Activated T-cell treated with anti-CD3 and anti-CD28 coated beads, Interleukin-2, amount 50 U/mL, for 72 hours (primary cell): ENCODE measurements at regions not wholly inside any gene's neighbourhood (a gene's known extent, or its start where the extent isn't known, plus 50 kb on each side); places are given as distances from the start of the nearest gene placed in this dataset.

ENCODE experiments used
- ATAC-seq, 2 donors: fragments of 150-1000 bp; cut with Tn5 transposase; replicated peaks in 1 of 2; 2 replicates each; pipeline ENCODE4 v1.10.0; 2021; ENCODE audit warnings: moderate library complexity in 2 of 2, mild to moderate bottlenecking in 1 of 2
- DNase-seq, 2 donors: peaks; one replicate each; pipeline ENCODE4 v3.0.0; 2021 to 2022; ENCODE audit warnings: mixed read lengths in 1 of 2
- H3K27ac Mint-ChIP-seq: one replicate; pipeline ENCODE4 v1.8.0; 2022; ENCODE audit warnings: mild to moderate bottlenecking, moderate library complexity, mixed read lengths
- H3K27me3 Mint-ChIP-seq: one replicate; pipeline ENCODE4 v1.8.0; 2022; ENCODE audit warnings: low read depth, mixed read lengths
- H3K36me3 Mint-ChIP-seq, 2 donors: one replicate each; pipeline ENCODE4 v1.8.0; 2022; ENCODE audit warnings: mixed read lengths in 2 of 2, mild to moderate bottlenecking in 1 of 2; ENCODE audit not compliant: insufficient read depth in 2 of 2
- H3K4me1 Mint-ChIP-seq: one replicate; pipeline ENCODE4 v1.8.0; 2022; ENCODE audit warnings: low read depth, mixed read lengths
- H3K4me3 Mint-ChIP-seq, 2 donors: one replicate each; pipeline ENCODE4 v1.8.0; 2022; ENCODE audit warnings: mild to moderate bottlenecking in 2 of 2, mixed read lengths in 2 of 2, moderate library complexity in 2 of 2
- H3K9me3 Mint-ChIP-seq, 2 donors: one replicate each; pipeline ENCODE4 v1.8.0; 2022; ENCODE audit warnings: mixed read lengths in 2 of 2

GRCh38 chr6:8678466-8678865 lies 243.1 kb upstream of the SLC35B3 start:
- H3K27me3 Mint-ChIP-seq, result no peaks in the 10 kb centered on the region
- peaks cover 2 to 10% of the 10 kb centered on the region in 2 donors for H3K9me3 Mint-ChIP-seq
- no peaks in the 10 kb centered on the region for H3K4me1 Mint-ChIP-seq
- no peak overlapping the region for H3K27ac Mint-ChIP-seq
- no peak overlapping the region for H3K4me3 Mint-ChIP-seq
- no peak for ATAC-seq
- no peaks in the 10 kb centered on the region for H3K36me3 Mint-ChIP-seq
- DNase-seq, result no peak

- Mint-ChIP-seq H3K9me3 (peaks cover 4 to 7% of the 10 kb centered on the region in 2 donors), H3K27ac (no peak overlapping the region), H3K36me3 (peaks cover 0 to 3% of the 10 kb centered on the region in 2 donors), H3K27me3 (no peaks in the 10 kb centered on the region), H3K4me3 (no peak overlapping the region), H3K4me1 (no peaks in the 10 kb centered on the region)
- no peak for ATAC-seq
- no peak for DNase-seq
Observed at GRCh38 chr6:8674126-8674525, 238.8 kb upstream of the SLC35B3 start.

GRCh38 chr6:8672882-8673281 lies 237.5 kb upstream of the SLC35B3 start:
- no peak for DNase-seq
- Mint-ChIP-seq H3K4me3 (no peak overlapping the region), H3K4me1 (no peaks in the 10 kb centered on the region), H3K27me3 (no peaks in the 10 kb centered on the region), H3K27ac (no peak overlapping the region), H3K9me3 (peaks cover 4% of the 10 kb centered on the region in 2 donors), H3K36me3 (peaks cover 0 to 3% of the 10 kb centered on the region in 2 donors)
- ATAC-seq, result no peak

GRCh38 chr6:8670792-8671191 lies 235.4 kb upstream of the SLC35B3 start:
- no peak overlapping the region for H3K4me3 Mint-ChIP-seq
- no peaks in the 10 kb centered on the region for H3K27me3 Mint-ChIP-seq
- ATAC-seq (no peak), DNase-seq (no peak)
- H3K9me3 Mint-ChIP-seq, result peaks cover 6 to 8% of the 10 kb centered on the region in 2 donors
- no peak overlapping the region for H3K27ac Mint-ChIP-seq
- no peaks in the 10 kb centered on the region for H3K4me1 Mint-ChIP-seq
- H3K36me3 Mint-ChIP-seq, result peaks cover 0 to 3% of the 10 kb centered on the region in 2 donors

- no peaks in the 10 kb centered on the region for H3K4me1 Mint-ChIP-seq
- no peak overlapping the region for H3K4me3 Mint-ChIP-seq
- H3K36me3 Mint-ChIP-seq, result no peaks in the 10 kb centered on the region
- DNase-seq, result no peak
- no peak for ATAC-seq
- H3K27ac Mint-ChIP-seq, result no peak overlapping the region
- no peaks in the 10 kb centered on the region for H3K27me3 Mint-ChIP-seq
- peaks cover 3 to 4% of the 10 kb centered on the region in 2 donors for H3K9me3 Mint-ChIP-seq
Observed at GRCh38 chr6:8664700-8665099, 229.4 kb upstream of the SLC35B3 start.

- no peaks in the 10 kb centered on the region for H3K36me3 Mint-ChIP-seq
- no peak overlapping the region for H3K27ac Mint-ChIP-seq
- DNase-seq (no peak), ATAC-seq (no peak)
- H3K4me1 Mint-ChIP-seq, result no peaks in the 10 kb centered on the region
- H3K4me3 Mint-ChIP-seq, result no peak overlapping the region
- no peaks in the 10 kb centered on the region for H3K27me3 Mint-ChIP-seq
- H3K9me3 Mint-ChIP-seq, result peaks cover 3 to 4% of the 10 kb centered on the region in 2 donors
Observed at GRCh38 chr6:8664070-8664469, 228.7 kb upstream of the SLC35B3 start.

GRCh38 chr6:8659404-8660189 lies 224.3 kb upstream of the SLC35B3 start:
- no peak overlapping the region for H3K4me3 Mint-ChIP-seq
- ATAC-seq, result no peak
- H3K9me3 Mint-ChIP-seq, result peaks cover 2% of the 10 kb centered on the region in 2 donors
- H3K27me3 Mint-ChIP-seq, result no peaks in the 10 kb centered on the region
- no peak overlapping the region for H3K27ac Mint-ChIP-seq
- DNase-seq, result no peak
- no peaks in the 10 kb centered on the region for H3K4me1 Mint-ChIP-seq
- no peaks in the 10 kb centered on the region for H3K36me3 Mint-ChIP-seq

GRCh38 chr6:8658416-8658815 lies 223.1 kb upstream of the SLC35B3 start:
- H3K27ac Mint-ChIP-seq, result no peak overlapping the region
- no peak overlapping the region for H3K4me3 Mint-ChIP-seq
- peaks cover 2% of the 10 kb centered on the region in 2 donors for H3K9me3 Mint-ChIP-seq
- DNase-seq, result no peak
- no peaks in the 10 kb centered on the region for H3K4me1 Mint-ChIP-seq
- no peaks in the 10 kb centered on the region for H3K36me3 Mint-ChIP-seq
- ATAC-seq, result no peak
- H3K27me3 Mint-ChIP-seq, result no peaks in the 10 kb centered on the region

- no peak for ATAC-seq
- Mint-ChIP-seq H3K36me3 (no peaks in the 10 kb centered on the region), H3K4me1 (no peaks in the 10 kb centered on the region), H3K27me3 (no peaks in the 10 kb centered on the region), H3K4me3 (no peak overlapping the region), H3K9me3 (peaks cover 2% of the 10 kb centered on the region in 2 donors), H3K27ac (no peak overlapping the region)
- DNase-seq, result no peak
Observed at GRCh38 chr6:8657522-8657921, 222.2 kb upstream of the SLC35B3 start.

GRCh38 chr6:8655670-8656454 lies 220.5 kb upstream of the SLC35B3 start:
- H3K36me3 Mint-ChIP-seq, result no peaks in the 10 kb centered on the region
- H3K27me3 Mint-ChIP-seq, result no peaks in the 10 kb centered on the region
- H3K9me3 Mint-ChIP-seq, result peaks cover 2 to 6% of the 10 kb centered on the region in 2 donors
- no peak overlapping the region for H3K27ac Mint-ChIP-seq
- ATAC-seq (no peak), DNase-seq (no peak)
- H3K4me3 Mint-ChIP-seq, result no peak overlapping the region
- no peaks in the 10 kb centered on the region for H3K4me1 Mint-ChIP-seq

GRCh38 chr6:8652710-8653109 lies 217.4 kb upstream of the SLC35B3 start:
- H3K4me3 Mint-ChIP-seq, result no peak overlapping the region
- no peak overlapping the region for H3K27ac Mint-ChIP-seq
- H3K36me3 Mint-ChIP-seq, result peaks cover 0 to under 1% of the 10 kb centered on the region in 2 donors
- DNase-seq, result no peak
- peaks cover 8 to 14% of the 10 kb centered on the region in 2 donors for H3K9me3 Mint-ChIP-seq
- no peaks in the 10 kb centered on the region for H3K4me1 Mint-ChIP-seq
- no peaks in the 10 kb centered on the region for H3K27me3 Mint-ChIP-seq
- no peak for ATAC-seq

GRCh38 chr6:8651998-8652397 lies 216.7 kb upstream of the SLC35B3 start:
- H3K4me3 Mint-ChIP-seq, result no peak overlapping the region
- no peak overlapping the region for H3K27ac Mint-ChIP-seq
- H3K36me3 Mint-ChIP-seq, result peaks cover 0 to 2% of the 10 kb centered on the region in 2 donors
- no peaks in the 10 kb centered on the region for H3K4me1 Mint-ChIP-seq
- H3K9me3 Mint-ChIP-seq, result peaks cover 9 to 15% of the 10 kb centered on the region in 2 donors
- DNase-seq (no peak), ATAC-seq (no peak)
- no peaks in the 10 kb centered on the region for H3K27me3 Mint-ChIP-seq

- Mint-ChIP-seq H3K4me3 (no peak overlapping the region), H3K27me3 (no peaks in the 10 kb centered on the region), H3K27ac (no peak overlapping the region), H3K36me3 (peaks cover 0 to 2% of the 10 kb centered on the region in 2 donors), H3K9me3 (peaks cover 14 to 23% of the 10 kb centered on the region in 2 donors), H3K4me1 (no peaks in the 10 kb centered on the region)
- ATAC-seq (no peak), DNase-seq (no peak)
Observed at GRCh38 chr6:8645212-8645611, 209.9 kb upstream of the SLC35B3 start.
